HEK293 (cell line): ENCODE measurements at regions not wholly inside any gene's neighbourhood (a gene's known extent, or its start where the extent isn't known, plus 50 kb on each side); places are given as distances from the start of the nearest gene placed in this dataset.

ENCODE experiments used
- CTCF ChIA-PET: fragments of 350-600 bp; formaldehyde crosslinking; extraction: SDS; loops from one replicate; lab custom pipeline; 2021; ENCODE audit warnings: antibody characterized with exemption; lab: Yijun Ruan, JAX
- POLR2A ChIA-PET: fragments of 300-600 bp; formaldehyde crosslinking; extraction: SDS; loops from one replicate; lab custom pipeline; 2020; ENCODE audit warnings: antibody characterized with exemption, inconsistent platforms; lab: Yijun Ruan, JAX
- H3K27ac ChIP-seq: fragments of 200-500 bp; sonication (Bioruptor generic); 2 replicates; pipeline ENCODE4 v1.5.1; 2014; ENCODE audit warnings: low read depth, low read length, control low read depth, inconsistent platforms; ENCODE audit errors: extremely low read depth
- H3K36me3 ChIP-seq, 2 experiments: fragments of 200-500 bp in 1 of 2; sonication (Bioruptor generic) in 1 of 2; 1 replicate in 1 of 2; 2 replicates in 1 of 2; pipeline ENCODE4 v1.5.1; 2014 to 2017; ENCODE audit warnings: inconsistent platforms in 2 of 2, low read length in 2 of 2; ENCODE audit not compliant: control insufficient read depth in 2 of 2, insufficient read depth in 1 of 2
- H3K4me1 ChIP-seq: fragments of 200-500 bp; sonication (Bioruptor generic); 2 replicates; pipeline ENCODE4 v1.5.1; 2014; ENCODE audit warnings: mild to moderate bottlenecking, low read length, inconsistent platforms; ENCODE audit not compliant: control insufficient read depth, insufficient read depth
- H3K4me3 ChIP-seq: 2 replicates; pipeline ENCODE4 v1.5.1; 2011; ENCODE audit warnings: low read depth, mild to moderate bottlenecking, control low read depth, low read length, moderate library complexity
- H3K9me3 ChIP-seq: fragments of 200-500 bp; sonication (Bioruptor generic); 2 replicates; pipeline ENCODE4 v1.5.1; 2014; ENCODE audit warnings: low read depth, low read length, inconsistent platforms; ENCODE audit not compliant: control insufficient read depth, insufficient read depth
- INSM2 ChIP-seq: fragments of 450-650 bp; formaldehyde crosslinking; IDR thresholded peaks from 2 replicates; pipeline ENCODE4 v1.5.1; 2016; ENCODE audit warnings: missing biosample characterization, missing genetic modification characterization
- KLF10 ChIP-seq: fragments of 450-650 bp; IDR thresholded peaks from 2 replicates; pipeline ENCODE4 v1.5.1; 2018; ENCODE audit warnings: missing biosample characterization, mild to moderate bottlenecking, missing genetic modification characterization
- KLF16 ChIP-seq: fragments of 450-650 bp; formaldehyde crosslinking; IDR thresholded peaks from 2 replicates; pipeline ENCODE4 v1.5.1; 2017; ENCODE audit warnings: missing biosample characterization, missing genetic modification characterization
- KLF9 ChIP-seq: fragments of 450-650 bp; formaldehyde crosslinking; IDR thresholded peaks from 2 replicates; pipeline ENCODE4 v1.5.1; 2016; ENCODE audit warnings: missing biosample characterization, missing genetic modification characterization, low read depth
- SALL2 ChIP-seq: fragments of 450-650 bp; formaldehyde crosslinking; IDR thresholded peaks from 2 replicates; pipeline ENCODE4 v1.5.0; 2017; ENCODE audit warnings: missing biosample characterization, mild to moderate bottlenecking, missing genetic modification characterization, borderline replicate concordance
- SETDB1 ChIP-seq: IDR thresholded peaks from one replicate; pipeline ENCODE4 v1.6.1; 2017; ENCODE audit warnings: mild to moderate bottlenecking, low read length, moderate library complexity, mixed read lengths; ENCODE audit not compliant: insufficient read length
- SP3 ChIP-seq: fragments of 450-650 bp; formaldehyde crosslinking; IDR thresholded peaks from 2 replicates; pipeline ENCODE4 v1.5.1; 2016; ENCODE audit warnings: missing biosample characterization, missing genetic modification characterization
- TCF7L2 ChIP-seq: IDR thresholded peaks from 2 replicates; pipeline ENCODE4 v1.6.1; 2011; ENCODE audit warnings: low read depth, mild to moderate bottlenecking, inconsistent platforms, low read length, moderate library complexity, borderline replicate concordance
- YY2 ChIP-seq: fragments of 450-650 bp; formaldehyde crosslinking; IDR thresholded peaks from 2 replicates; pipeline ENCODE4 v1.5.1; 2016; ENCODE audit warnings: missing biosample characterization, missing genetic modification characterization
- ZBTB48 ChIP-seq: fragments of 450-650 bp; formaldehyde crosslinking; IDR thresholded peaks from 2 replicates; pipeline ENCODE4 v1.5.1; 2016; ENCODE audit warnings: missing biosample characterization, missing genetic modification characterization
- ZNF121 ChIP-seq: fragments of 450-650 bp; formaldehyde crosslinking; IDR thresholded peaks from 2 replicates; pipeline ENCODE4 v1.5.1; 2016; ENCODE audit warnings: missing biosample characterization, missing genetic modification characterization
- ZNF211 ChIP-seq: fragments of 450-650 bp; formaldehyde crosslinking; IDR thresholded peaks from 2 replicates; pipeline ENCODE4 v1.5.1; 2016; ENCODE audit warnings: low read depth, missing biosample characterization, missing genetic modification characterization
- ZNF239 ChIP-seq: fragments of 450-650 bp; formaldehyde crosslinking; IDR thresholded peaks from 2 replicates; pipeline ENCODE4 v1.5.1; 2016; ENCODE audit warnings: missing biosample characterization, missing genetic modification characterization
- ZNF354C ChIP-seq: fragments of 450-650 bp; formaldehyde crosslinking; IDR thresholded peaks from 2 replicates; pipeline ENCODE4 v1.5.1; 2016; ENCODE audit warnings: missing biosample characterization, missing genetic modification characterization, low read depth, borderline replicate concordance
- ZNF488 ChIP-seq: fragments of 450-650 bp; formaldehyde crosslinking; IDR thresholded peaks from 2 replicates; pipeline ENCODE4 v1.5.1; 2016; ENCODE audit warnings: missing biosample characterization, missing genetic modification characterization
- ZNF501 ChIP-seq: fragments of 450-650 bp; formaldehyde crosslinking; IDR thresholded peaks from 2 replicates; pipeline ENCODE4 v1.5.1; 2016; ENCODE audit warnings: missing biosample characterization, missing genetic modification characterization
- ZNF510 ChIP-seq: fragments of 450-650 bp; formaldehyde crosslinking; IDR thresholded peaks from 2 replicates; pipeline ENCODE4 v1.5.1; 2018; ENCODE audit warnings: mild to moderate bottlenecking, missing genetic modification characterization, missing biosample characterization; ENCODE audit not compliant: insufficient replicate concordance
- ZNF521 ChIP-seq: fragments of 450-650 bp; formaldehyde crosslinking; IDR thresholded peaks from 2 replicates; pipeline ENCODE4 v1.5.1; 2017; ENCODE audit warnings: missing biosample characterization, mild to moderate bottlenecking, missing genetic modification characterization
- ZNF585B ChIP-seq: fragments of 450-650 bp; formaldehyde crosslinking; IDR thresholded peaks from 2 replicates; pipeline ENCODE4 v1.5.1; 2016; ENCODE audit warnings: missing biosample characterization, missing genetic modification characterization
- ZNF791 ChIP-seq: fragments of 450-650 bp; formaldehyde crosslinking; IDR thresholded peaks from 2 replicates; pipeline ENCODE4 v1.5.1; 2016; ENCODE audit warnings: missing biosample characterization, missing genetic modification characterization
- ZSCAN30 ChIP-seq: fragments of 450-650 bp; IDR thresholded peaks from 2 replicates; pipeline ENCODE4 v1.5.1; 2018; ENCODE audit warnings: missing biosample characterization, mild to moderate bottlenecking, missing genetic modification characterization, moderate library complexity
- ZXDB ChIP-seq: fragments of 450-650 bp; formaldehyde crosslinking; IDR thresholded peaks from 2 replicates; pipeline ENCODE4 v1.5.1; 2016; ENCODE audit warnings: missing biosample characterization, missing genetic modification characterization
- TF ChIP-seq, protein P1 (sequence below): fragments of 450-650 bp; formaldehyde crosslinking; IDR thresholded peaks from 2 replicates; pipeline ENCODE4 v1.5.1; 2017; ENCODE audit warnings: missing biosample characterization, missing genetic modification characterization

DNA sequence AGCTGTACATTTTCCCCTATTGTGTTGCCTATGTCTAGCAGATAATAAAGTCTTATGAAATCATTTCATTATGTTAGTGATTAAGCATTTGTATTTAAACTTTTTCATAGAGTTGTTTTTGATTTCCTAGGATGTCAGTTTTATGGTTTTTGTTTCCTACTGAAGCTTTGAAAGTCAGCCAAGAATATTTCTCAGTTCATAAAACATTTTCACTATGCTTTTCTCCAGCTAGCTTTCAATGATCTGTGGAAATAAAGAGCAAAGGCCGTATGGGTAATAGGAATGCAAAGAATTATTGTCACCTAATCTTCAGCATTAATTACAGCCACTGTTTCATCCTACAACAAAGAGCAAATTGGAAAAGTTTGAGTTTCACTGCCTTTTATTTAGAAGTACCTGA, 145.7 kb upstream of the NUDT6 start:
- CTCF ChIA-PET, result interaction anchor here (0.6 kb wide), 1 partner anchor 774 kb away, joined by 5 read pairs; no protein-coding TSS in a partner anchor
- no peaks in the 10 kb centered on the region for H3K4me1 ChIP-seq
- H3K36me3 ChIP-seq, result no peaks in the 10 kb centered on the region
- TF ChIP-seq ZNF585B (tag by site-specific recombination) (no peak), ZNF510 (tag by site-specific recombination) (no peak), ZXDB (no peak)
- POLR2A ChIA-PET, result no interaction called here
- no peak overlapping the region for H3K27ac ChIP-seq
- H3K4me3 ChIP-seq, result no peak overlapping the region
- H3K9me3 ChIP-seq, result no peaks in the 10 kb centered on the region

DNA sequence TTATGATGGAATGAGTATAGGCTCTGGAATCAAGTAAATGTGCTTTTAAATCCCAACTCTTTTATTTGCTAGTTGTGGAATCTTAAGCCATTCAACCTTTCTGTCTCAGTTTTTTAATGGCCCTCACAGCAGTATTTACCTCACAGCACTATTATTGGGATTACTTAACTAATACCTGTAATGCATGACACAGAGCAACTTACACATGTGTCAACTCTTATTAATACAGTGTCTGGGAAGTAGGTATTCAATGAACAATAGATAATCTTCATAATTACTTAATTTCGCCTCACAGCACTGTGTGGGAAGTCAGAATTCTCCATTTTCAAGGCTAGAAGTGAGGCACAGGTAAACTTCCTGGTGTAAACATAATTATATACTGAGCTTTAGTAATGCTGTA, 149.7 kb upstream of the NUDT6 start:
- Histone ChIP-seq H3K4me1 (no peaks in the 10 kb centered on the region), H3K9me3 (no peaks in the 10 kb centered on the region), H3K27ac (no peak overlapping the region), H3K4me3 (no peak overlapping the region), H3K36me3 (no peaks in the 10 kb centered on the region)
- ChIA-PET CTCF (no interaction called here), POLR2A (no interaction called here)
- no peak for TF ChIP-seq SETDB1
- TF ChIP-seq ZNF211 (tag by site-specific recombination), result no peak
- TF ChIP-seq ZNF791 (tag by site-specific recombination), result no peak
- no peak for TF ChIP-seq YY2 (tag by site-specific recombination)
- no peak for TF ChIP-seq KLF10 (tag by site-specific recombination)
- no peak for TF ChIP-seq ZSCAN30

GRCh38 chr4:123073650-123074049, 151.3 kb upstream of the NUDT6 start:
- no peaks in the 10 kb centered on the region for H3K4me1 ChIP-seq
- POLR2A ChIA-PET, result no interaction called here
- CTCF ChIA-PET, result no interaction called here
- no peak overlapping the region for H3K27ac ChIP-seq
- H3K36me3 ChIP-seq, result no peaks in the 10 kb centered on the region
- no peak for TF ChIP-seq INSM2 (tag by site-specific recombination)
- TF ChIP-seq ZNF521 (tag by site-specific recombination), result no peak
- no peaks in the 10 kb centered on the region for H3K9me3 ChIP-seq
- H3K4me3 ChIP-seq, result no peak overlapping the region

DNA sequence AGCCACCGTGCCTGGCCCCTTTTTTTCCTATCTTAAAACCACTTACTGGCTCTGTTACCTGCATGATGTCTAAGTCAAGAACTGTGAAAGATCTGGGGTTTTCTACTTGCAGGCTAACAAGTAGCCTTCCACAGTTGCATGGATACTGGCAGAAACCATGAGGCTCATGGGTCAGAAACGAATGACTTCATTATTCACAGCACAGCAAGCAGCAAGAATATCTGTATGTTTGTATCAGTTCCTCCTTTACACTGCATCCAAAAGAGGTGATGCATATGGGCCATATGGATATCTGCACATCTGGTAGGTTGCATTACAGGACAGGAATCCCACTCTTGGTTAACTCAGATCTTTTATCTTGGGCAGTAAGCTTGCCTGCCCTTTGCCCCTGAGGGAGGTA, 154.9 kb upstream of the NUDT6 start:
- ChIA-PET CTCF (no interaction called here), POLR2A (no interaction called here)
- TF ChIP-seq TCF7L2, result no peak
- TF ChIP-seq KLF16 (tag by site-specific recombination), result no peak
- TF ChIP-seq INSM2 (tag by site-specific recombination), result no peak
- TF ChIP-seq ZBTB48, result no peak
- no peak for TF ChIP-seq SALL2 (tag by site-specific recombination)
- TF ChIP-seq ZNF354C (tag by site-specific recombination), result no peak
- no peak for TF ChIP-seq ZNF488 (tag by site-specific recombination)
- TF ChIP-seq ZNF239 (tag by site-specific recombination), result no peak
- no peak for TF ChIP-seq ZNF121
- TF ChIP-seq, protein P1, sequence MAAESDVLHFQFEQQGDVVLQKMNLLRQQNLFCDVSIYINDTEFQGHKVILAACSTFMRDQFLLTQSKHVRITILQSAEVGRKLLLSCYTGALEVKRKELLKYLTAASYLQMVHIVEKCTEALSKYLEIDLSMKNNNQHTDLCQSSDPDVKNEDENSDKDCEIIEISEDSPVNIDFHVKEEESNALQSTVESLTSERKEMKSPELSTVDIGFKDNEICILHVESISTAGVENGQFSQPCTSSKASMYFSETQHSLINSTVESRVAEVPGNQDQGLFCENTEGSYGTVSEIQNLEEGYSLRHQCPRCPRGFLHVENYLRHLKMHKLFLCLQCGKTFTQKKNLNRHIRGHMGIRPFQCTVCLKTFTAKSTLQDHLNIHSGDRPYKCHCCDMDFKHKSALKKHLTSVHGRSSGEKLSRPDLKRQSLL (tag by site-specific recombination), result no peak
- no peak for TF ChIP-seq SP3 (tag by site-specific recombination)
- no peak for TF ChIP-seq KLF9 (tag by site-specific recombination)
- no peak for TF ChIP-seq ZNF501 (tag by site-specific recombination)
- Histone ChIP-seq H3K9me3 (no peaks in the 10 kb centered on the region), H3K4me3 (no peak overlapping the region), H3K4me1 (no peaks in the 10 kb centered on the region), H3K36me3 (no peaks in the 10 kb centered on the region), H3K27ac (no peak overlapping the region)
